WI38 (cell line): ENCODE measurements at regions not wholly inside any gene's neighbourhood (a gene's known extent, or its start where the extent isn't known, plus 50 kb on each side); places are given as distances from the start of the nearest gene placed in this dataset.
A peak's percentile ranks its signal among the peaks of the same experiment; 100 is the strongest.

Source experiments
- H3K4me3 ChIP-seq: 2 replicates; pipeline ENCODE4 v1.5.1; 2011; ENCODE audit warnings: low read depth, mild to moderate bottlenecking, control low read depth, low read length
- CTCF ChIP-seq: IDR thresholded peaks from 2 replicates; pipeline ENCODE4 v1.5.1; 2012; ENCODE audit warnings: low read depth, mild to moderate bottlenecking, control low read depth, low read length

GRCh38 chr2:192311701-192312460 is 117.1 kb upstream of the TMEFF2 start:
- no peak overlapping the region for H3K4me3 ChIP-seq
- no peak for TF ChIP-seq CTCF

GRCh38 chr2:192307530-192307929 is 112.8 kb upstream of the TMEFF2 start:
- TF ChIP-seq CTCF, result no peak
- H3K4me3 ChIP-seq, result no peak overlapping the region

- no peak for TF ChIP-seq CTCF
- no peak overlapping the region for H3K4me3 ChIP-seq
These were observed 103.9 kb upstream of the TMEFF2 start for GRCh38 chr2:192298664-192299063.

GRCh38 chr2:192292478-192292877 is 97.7 kb upstream of the TMEFF2 start:
- no peak for TF ChIP-seq CTCF
- H3K4me3 ChIP-seq, result no peak overlapping the region

- no peak for TF ChIP-seq CTCF
- no peak overlapping the region for H3K4me3 ChIP-seq
These were observed 93.6 kb upstream of the TMEFF2 start for GRCh38 chr2:192288295-192288694.

- peak; percentile 47; the same call in 1 of the 2 replicates for TF ChIP-seq CTCF
- H3K4me3 ChIP-seq, result no peak overlapping the region
These were observed 91.5 kb upstream of the TMEFF2 start for GRCh38 chr2:192286093-192286701.

GRCh38 chr2:192283450-192283849 is 88.7 kb upstream of the TMEFF2 start:
- no peak for TF ChIP-seq CTCF
- H3K4me3 ChIP-seq, result no peak overlapping the region
